HG03432 (cell line): ENCODE measurements at regions not wholly inside any gene's neighbourhood (a gene's known extent, or its start where the extent isn't known, plus 50 kb on each side); places are given as distances from the start of the nearest gene placed in this dataset.
A peak's percentile ranks its signal among the peaks of the same experiment; 100 is the strongest.

Experiments
- ATAC-seq: cut with Tn5 transposase; IDR thresholded peaks from one replicate; pipeline ENCODE4 v1.9.1; 2021; ENCODE audit warnings: mild to moderate bottlenecking, moderate library complexity; ENCODE audit not compliant: unreplicated experiment

GRCh38 chr12:90428465-90428864, 526.5 kb downstream of the CCER1 start:
- no peak for ATAC-seq

- no peak for ATAC-seq
Observed at GRCh38 chr12:90423965-90424364, 531.0 kb downstream of the CCER1 start.

DNA sequence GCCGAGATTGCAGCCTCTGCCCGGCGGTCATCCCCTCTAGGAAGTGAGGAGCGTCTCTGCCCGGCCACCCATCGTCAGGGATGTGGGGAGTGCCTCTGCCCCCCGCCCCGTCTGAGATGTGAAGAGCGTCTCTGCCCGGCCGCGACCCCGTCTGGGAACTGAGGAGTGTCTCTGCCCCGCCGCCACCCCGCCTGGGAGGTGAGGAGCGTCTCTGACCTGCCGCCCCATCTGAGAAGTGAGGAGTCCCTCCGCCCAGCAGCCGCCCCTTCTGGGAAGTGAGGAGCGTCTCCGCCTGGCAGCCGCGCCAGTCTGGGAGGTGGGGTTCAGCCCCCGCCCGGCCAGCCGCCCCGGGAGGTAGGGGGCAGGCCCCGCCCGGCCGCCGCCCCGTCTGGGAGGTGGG, 544.0 kb downstream of the CCER1 start:
- no peak for ATAC-seq

DNA sequence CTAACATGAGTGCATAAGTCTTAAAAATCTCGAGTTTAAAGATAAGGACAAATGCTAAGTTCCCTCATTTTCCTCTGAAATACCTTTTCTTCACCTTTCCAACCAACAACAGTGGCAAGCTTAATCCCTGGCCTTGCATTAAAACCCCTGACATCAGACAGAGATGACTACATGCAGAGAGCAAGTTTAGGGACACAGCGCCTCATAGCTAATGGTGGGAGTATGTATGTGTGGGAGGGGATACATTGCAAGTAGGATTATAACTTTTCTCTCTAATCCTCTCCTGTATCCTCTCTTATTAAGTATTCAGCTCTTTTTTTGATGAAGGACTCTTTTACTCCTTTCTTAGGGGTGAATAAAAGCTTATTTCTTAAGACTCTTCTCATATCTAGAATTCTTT, 547.1 kb downstream of the CCER1 start:
- no peak for ATAC-seq

DNA sequence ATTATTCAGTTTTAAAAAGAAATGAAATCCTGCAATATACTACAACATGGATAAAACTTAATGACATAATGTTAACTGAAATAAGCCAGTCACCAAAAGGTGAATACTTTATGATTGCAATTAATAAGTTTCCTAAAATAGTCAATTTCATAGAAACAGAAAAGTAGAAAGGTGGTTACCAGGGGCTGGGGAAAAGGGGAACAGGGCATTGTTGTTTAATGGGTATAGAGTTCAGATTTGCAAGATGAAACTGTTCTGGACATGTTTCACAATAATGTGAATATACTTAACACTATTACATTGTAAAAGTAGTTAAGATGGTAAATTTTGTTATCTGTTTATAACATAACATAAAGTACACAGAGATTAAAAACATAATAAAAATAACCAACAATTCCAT, 550.9 kb downstream of the CCER1 start:
- peak; percentile 90 for ATAC-seq

- no peak for ATAC-seq
Observed at GRCh38 chr12:90401185-90401584, 553.8 kb downstream of the CCER1 start.

DNA sequence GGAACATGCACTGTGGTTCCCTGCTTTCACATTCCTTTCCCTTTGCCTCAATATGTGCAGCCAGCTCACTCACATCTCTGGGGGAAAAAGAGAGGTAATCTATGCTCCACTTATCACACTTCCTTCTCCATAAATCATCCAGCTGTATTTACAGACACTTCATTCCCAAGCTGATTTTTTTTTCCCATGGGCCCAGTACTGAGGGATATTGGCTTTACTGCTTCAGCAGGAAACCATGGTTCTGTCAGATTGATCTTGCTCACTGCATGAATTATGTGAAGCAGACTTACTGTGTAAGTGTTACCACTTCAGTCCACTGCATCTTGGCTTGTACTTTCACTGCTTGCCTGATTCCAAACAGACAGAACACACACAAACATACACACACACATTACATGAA, 555.6 kb downstream of the CCER1 start:
- no peak for ATAC-seq

DNA sequence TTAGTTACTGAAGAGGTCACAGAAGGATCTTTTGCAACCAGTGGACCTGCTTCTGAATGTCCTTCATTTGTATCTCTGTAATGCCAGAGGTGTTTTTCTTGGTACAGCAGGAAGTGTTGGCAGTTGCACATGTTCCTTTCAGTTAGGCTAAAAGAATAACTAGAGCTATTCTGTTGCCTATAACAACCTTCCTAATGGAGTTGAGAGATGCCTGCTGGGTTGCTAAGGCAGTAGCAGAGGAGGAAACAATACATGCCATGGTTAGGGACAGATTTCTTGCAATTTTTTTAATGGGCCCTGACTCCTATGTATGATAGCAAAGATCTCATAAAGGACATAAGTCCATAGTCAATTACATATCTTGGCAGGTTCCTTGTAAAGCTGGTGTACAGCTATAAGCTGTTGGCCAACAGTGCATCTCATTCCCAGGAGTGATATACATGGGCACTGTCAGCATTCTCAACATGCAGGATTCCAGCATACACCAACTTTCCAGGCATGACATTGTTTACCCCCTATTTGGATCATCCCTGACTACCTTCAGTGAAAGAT, 556.6 kb downstream of the CCER1 start:
- no peak for ATAC-seq

- ATAC-seq = no peak
Observed at GRCh38 chr12:90396556-90396955, 558.4 kb downstream of the CCER1 start.

DNA sequence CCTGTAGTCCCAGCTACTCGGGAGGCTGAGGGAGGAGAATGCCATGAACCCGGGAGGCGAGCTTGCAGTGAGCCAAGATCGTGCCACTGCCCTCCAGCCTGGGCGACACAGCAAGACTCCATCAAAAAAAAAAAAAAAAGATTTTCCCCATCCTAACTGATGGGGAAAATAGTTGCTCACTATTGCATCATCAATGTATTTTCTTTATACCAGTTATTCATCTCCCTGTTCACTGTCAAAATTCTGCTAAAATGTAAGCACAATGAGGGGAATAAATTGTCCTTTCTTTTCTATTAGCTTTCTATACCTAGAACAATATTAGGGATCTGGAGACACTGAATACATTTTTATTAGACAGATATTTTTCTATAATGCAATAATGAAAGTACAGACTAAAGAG, 561.3 kb downstream of the CCER1 start:
- no peak for ATAC-seq

DNA sequence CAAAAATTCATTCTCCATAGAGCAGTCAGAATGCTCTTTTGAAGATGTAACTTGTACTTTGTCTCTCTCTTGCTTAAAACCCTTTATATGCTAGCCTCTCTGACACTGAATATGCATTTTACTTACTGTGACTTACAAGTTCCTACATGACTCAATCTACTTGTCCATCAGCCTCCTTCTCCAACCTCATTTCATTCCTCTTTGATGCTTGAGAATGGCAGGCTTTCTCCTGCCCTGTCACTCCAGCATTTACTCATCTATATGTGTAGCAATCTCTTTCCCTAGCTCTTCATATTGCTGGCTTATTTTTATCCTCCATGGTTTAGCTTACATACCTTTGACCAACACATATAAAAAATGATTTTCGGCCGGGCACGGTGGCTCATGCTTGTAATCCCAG, 561.9 kb downstream of the CCER1 start:
- ATAC-seq = no peak

GRCh38 chr12:90390947-90391346, 564.0 kb downstream of the CCER1 start:
- ATAC-seq = no peak

DNA sequence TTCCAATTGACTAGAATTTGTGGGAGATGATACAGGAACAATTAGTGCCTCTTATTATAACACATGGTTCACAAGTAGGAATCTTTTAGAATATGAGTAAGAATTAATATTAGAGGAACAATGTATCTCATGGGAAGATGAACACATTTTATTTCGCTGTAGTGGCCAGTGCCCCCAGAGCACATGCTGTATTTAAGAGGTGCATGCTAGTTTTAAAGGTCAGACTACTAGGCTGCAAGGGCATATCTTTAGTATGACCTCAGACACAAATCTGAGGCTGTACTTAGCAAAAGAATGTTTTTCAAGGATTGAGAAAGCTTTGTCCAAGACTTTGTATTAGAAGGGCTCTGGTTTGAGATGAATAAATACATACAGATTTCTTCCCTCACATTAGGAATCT, 586.9 kb downstream of the CCER1 start:
- no peak for ATAC-seq

DNA sequence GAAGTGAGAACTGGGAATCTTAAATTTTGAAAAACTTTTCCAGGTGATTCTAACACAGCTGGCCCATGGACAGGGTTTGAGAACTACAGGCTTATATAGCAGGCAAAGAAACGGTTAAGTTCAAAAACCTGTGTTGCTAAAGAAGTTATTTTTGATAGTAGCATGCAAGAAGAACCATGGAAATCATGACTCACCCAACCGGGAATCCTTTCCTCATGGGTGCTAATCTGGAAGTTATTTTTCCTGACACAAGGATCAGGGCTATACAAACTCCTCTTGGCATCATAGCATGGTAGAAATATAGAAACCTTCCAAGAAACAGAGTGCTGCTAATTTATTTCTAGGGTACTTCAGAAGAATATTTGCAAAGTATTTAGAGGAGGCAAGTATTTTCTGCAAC, 588.7 kb downstream of the CCER1 start:
- no peak for ATAC-seq

DNA sequence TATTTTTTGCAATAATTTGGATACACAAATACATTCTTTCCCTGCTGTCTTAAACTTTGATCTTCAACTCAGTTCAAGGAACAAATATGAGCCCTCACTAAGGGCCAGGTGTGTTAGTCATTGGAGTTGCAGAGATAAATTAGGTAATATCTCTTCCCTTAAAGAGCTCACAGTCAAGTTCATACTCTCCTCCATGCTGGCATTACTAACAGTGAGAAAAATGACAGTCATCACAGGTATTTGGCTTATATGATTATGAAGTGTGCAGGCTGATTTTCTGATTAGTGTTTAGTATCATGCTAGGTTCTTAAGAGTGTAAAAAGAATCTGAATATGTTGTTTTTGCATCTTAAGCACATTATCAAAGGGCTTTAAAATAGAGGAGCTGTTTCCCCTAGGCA, 594.7 kb downstream of the CCER1 start:
- ATAC-seq = no peak

DNA sequence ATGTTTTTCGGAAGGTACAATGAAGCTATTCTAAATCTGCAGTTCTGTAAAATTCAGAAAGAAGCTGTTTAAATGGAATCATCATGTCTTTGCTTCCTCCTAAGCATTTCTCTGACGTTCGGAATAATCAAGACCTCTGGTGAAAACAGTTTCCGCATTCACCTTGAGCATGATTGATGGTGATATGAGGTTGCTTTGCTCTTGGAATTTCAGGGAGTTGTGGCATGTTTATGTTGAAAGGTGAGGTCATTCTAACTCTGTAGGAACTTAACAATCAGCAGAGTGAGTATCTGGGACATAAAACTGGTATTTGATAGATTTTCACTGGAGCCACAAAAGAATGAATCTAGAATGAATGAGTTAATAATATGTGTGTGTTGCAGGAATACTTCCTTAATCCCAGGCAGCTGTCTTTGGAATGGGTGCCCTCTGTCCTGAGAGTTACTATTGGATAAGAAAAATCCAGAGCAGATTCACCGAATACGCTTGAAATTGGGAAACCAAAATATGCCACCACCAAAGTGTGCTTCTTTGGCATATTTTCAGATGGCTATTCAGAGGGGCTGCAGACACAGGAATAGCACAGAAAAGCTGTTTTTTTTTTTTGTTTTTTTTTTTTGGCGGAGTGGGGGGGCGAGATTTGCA, 599.1 kb downstream of the CCER1 start:
- no peak for ATAC-seq

GRCh38 chr12:90343966-90344365, 611.0 kb downstream of the CCER1 start:
- ATAC-seq = no peak

GRCh38 chr12:90342081-90342480, 612.9 kb downstream of the CCER1 start:
- ATAC-seq = no peak

- ATAC-seq = no peak
Observed at GRCh38 chr12:90339837-90340236, 615.1 kb downstream of the CCER1 start.

- no peak for ATAC-seq
Observed at GRCh38 chr12:90338365-90338764, 616.6 kb downstream of the CCER1 start.

DNA sequence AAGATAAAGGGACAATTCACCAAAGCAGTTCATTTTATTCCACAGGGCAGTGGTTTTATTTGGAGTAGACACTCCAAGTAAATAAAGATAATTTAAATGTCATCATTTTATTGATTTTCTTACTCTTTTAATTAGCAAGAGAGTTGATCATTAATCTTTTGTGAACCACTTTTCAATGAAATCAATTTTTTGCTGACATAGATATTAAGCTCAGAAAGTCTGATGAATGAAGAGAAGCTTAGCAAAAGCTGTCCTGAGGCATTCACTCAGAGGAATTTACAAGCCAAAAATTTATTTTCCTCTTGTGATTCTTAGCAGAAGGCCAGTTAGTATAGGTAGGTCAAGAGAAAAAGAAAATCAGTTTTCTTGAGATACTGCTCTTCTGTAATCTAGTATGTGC, 618.0 kb downstream of the CCER1 start:
- no peak for ATAC-seq

- ATAC-seq = no peak
Observed at GRCh38 chr12:90335566-90335965, 619.4 kb downstream of the CCER1 start.

DNA sequence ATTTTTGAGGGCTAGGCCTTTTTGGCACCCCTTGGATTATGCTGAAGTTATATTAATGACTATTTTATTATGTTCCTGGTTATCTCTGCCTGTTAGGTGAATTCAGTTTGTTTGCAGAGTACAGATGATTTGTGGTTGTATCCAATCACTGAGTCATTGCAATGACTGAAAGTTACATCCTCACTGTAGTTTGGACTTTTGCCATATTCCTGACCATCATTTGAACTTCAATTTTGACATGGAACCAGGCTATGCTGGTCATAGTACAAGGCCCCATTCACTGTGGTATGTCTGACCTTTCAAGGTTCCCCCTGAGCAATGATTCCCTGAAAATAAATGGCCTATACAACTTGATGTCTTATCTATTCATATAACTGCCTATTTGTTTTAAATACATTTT, 621.0 kb downstream of the CCER1 start:
- ATAC-seq = no peak
